ENCODE measurements at regions not wholly inside any gene's neighbourhood (a gene's known extent, or its start where the extent isn't known, plus 50 kb on each side); places are given as distances from the start of the nearest gene placed in this dataset.

GRCh38 chr5:10023494-10023893 lies 226.2 kb downstream of the ATPSCKMT start:
- H3K36me3 Mint-ChIP-seq (ENCODE audit: insufficient read depth, unreplicated experiment) = no peaks in the 10 kb centered on the region
- no peak overlapping the region for H3K4me3 Mint-ChIP-seq (ENCODE audit: unreplicated experiment)
- POLR2A ChIA-PET = no interaction called here
- DNase-seq (ENCODE audit: unreplicated experiment) = no peak
- peaks cover 3% of the 10 kb centered on the region for H3K4me1 Mint-ChIP-seq (ENCODE audit: insufficient read depth, unreplicated experiment)
- H3K9me3 Mint-ChIP-seq (ENCODE audit: unreplicated experiment) = peaks cover 20% of the 10 kb centered on the region
- CTCF ChIA-PET = no interaction called here
- no peaks in the 10 kb centered on the region for H3K27me3 Mint-ChIP-seq (ENCODE audit: insufficient read depth, unreplicated experiment)
- no TSS peak for BruUV-seq (replicated peaks)
- H3K27ac Mint-ChIP-seq (ENCODE audit: low read depth, unreplicated experiment) = no peak overlapping the region
- intact Hi-C loops (cut with micrococcal nuclease) = no loop called here
- TF ChIP-seq, protein P1, sequence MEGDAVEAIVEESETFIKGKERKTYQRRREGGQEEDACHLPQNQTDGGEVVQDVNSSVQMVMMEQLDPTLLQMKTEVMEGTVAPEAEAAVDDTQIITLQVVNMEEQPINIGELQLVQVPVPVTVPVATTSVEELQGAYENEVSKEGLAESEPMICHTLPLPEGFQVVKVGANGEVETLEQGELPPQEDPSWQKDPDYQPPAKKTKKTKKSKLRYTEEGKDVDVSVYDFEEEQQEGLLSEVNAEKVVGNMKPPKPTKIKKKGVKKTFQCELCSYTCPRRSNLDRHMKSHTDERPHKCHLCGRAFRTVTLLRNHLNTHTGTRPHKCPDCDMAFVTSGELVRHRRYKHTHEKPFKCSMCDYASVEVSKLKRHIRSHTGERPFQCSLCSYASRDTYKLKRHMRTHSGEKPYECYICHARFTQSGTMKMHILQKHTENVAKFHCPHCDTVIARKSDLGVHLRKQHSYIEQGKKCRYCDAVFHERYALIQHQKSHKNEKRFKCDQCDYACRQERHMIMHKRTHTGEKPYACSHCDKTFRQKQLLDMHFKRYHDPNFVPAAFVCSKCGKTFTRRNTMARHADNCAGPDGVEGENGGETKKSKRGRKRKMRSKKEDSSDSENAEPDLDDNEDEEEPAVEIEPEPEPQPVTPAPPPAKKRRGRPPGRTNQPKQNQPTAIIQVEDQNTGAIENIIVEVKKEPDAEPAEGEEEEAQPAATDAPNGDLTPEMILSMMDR (IDR thresholded peaks at IDR 0.05; ENCODE audit: unreplicated experiment) = no peak

GRCh38 chr5:10021248-10021647 lies 228.4 kb downstream of the ATPSCKMT start:
- no TSS peak for BruUV-seq (replicated peaks)
- Mint-ChIP-seq H3K27ac (ENCODE audit: low read depth, unreplicated experiment) (no peak overlapping the region), H3K9me3 (ENCODE audit: unreplicated experiment) (peaks cover 20% of the 10 kb centered on the region), H3K27me3 (ENCODE audit: insufficient read depth, unreplicated experiment) (no peaks in the 10 kb centered on the region), H3K4me3 (ENCODE audit: unreplicated experiment) (no peak overlapping the region), H3K36me3 (ENCODE audit: insufficient read depth, unreplicated experiment) (no peaks in the 10 kb centered on the region), H3K4me1 (ENCODE audit: insufficient read depth, unreplicated experiment) (peaks cover 8% of the 10 kb centered on the region)
- TF ChIP-seq, protein P1 (IDR thresholded peaks at IDR 0.05; ENCODE audit: unreplicated experiment) = no peak
- ChIA-PET POLR2A (no interaction called here), CTCF (no interaction called here)
- DNase-seq (ENCODE audit: unreplicated experiment) = no peak
- intact Hi-C loops (cut with micrococcal nuclease) = no loop called here

- intact Hi-C loops (cut with micrococcal nuclease) = no loop called here
- H3K27ac Mint-ChIP-seq (ENCODE audit: low read depth, unreplicated experiment) = peak overlapping the region; percentile 40
- no peaks in the 10 kb centered on the region for H3K36me3 Mint-ChIP-seq (ENCODE audit: insufficient read depth, unreplicated experiment)
- TF ChIP-seq, protein P1 (IDR thresholded peaks at IDR 0.05; ENCODE audit: unreplicated experiment) = no peak
- H3K27me3 Mint-ChIP-seq (ENCODE audit: insufficient read depth, unreplicated experiment) = no peaks in the 10 kb centered on the region
- ChIA-PET POLR2A (no interaction called here), CTCF (no interaction called here)
- no peak for DNase-seq (ENCODE audit: unreplicated experiment)
- H3K4me1 Mint-ChIP-seq (ENCODE audit: insufficient read depth, unreplicated experiment) = peaks cover 8% of the 10 kb centered on the region
- H3K4me3 Mint-ChIP-seq (ENCODE audit: unreplicated experiment) = no peak overlapping the region
- H3K9me3 Mint-ChIP-seq (ENCODE audit: unreplicated experiment) = peaks cover 27% of the 10 kb centered on the region
- no TSS peak for BruUV-seq (replicated peaks)
These were observed 230.5 kb downstream of the ATPSCKMT start for GRCh38 chr5:10019236-10019635.

- H3K9me3 Mint-ChIP-seq (ENCODE audit: unreplicated experiment) = peaks cover 27% of the 10 kb centered on the region
- no TSS peak for BruUV-seq (replicated peaks)
- no peak overlapping the region for H3K4me3 Mint-ChIP-seq (ENCODE audit: unreplicated experiment)
- ChIA-PET POLR2A (no interaction called here), CTCF (interaction anchor here (0.7 kb wide), 1 partner anchor 35 kb away, joined by 3 read pairs; no protein-coding TSS in a partner anchor)
- no peaks in the 10 kb centered on the region for H3K27me3 Mint-ChIP-seq (ENCODE audit: insufficient read depth, unreplicated experiment)
- intact Hi-C loops (cut with micrococcal nuclease) = no loop called here
- H3K4me1 Mint-ChIP-seq (ENCODE audit: insufficient read depth, unreplicated experiment) = peaks cover 8% of the 10 kb centered on the region
- TF ChIP-seq, protein P1 (IDR thresholded peaks at IDR 0.05; ENCODE audit: unreplicated experiment) = no peak
- no peaks in the 10 kb centered on the region for H3K36me3 Mint-ChIP-seq (ENCODE audit: insufficient read depth, unreplicated experiment)
- peak; percentile 79 for DNase-seq (ENCODE audit: unreplicated experiment)
- H3K27ac Mint-ChIP-seq (ENCODE audit: low read depth, unreplicated experiment) = no peak overlapping the region
These were observed 231.3 kb downstream of the ATPSCKMT start for GRCh38 chr5:10018201-10019069.

Measured in MCF 10A (cell line).